HTR-8/SVneo (cell line): ENCODE measurements at regions not wholly inside any gene's neighbourhood (a gene's known extent, or its start where the extent isn't known, plus 50 kb on each side); places are given as distances from the start of the nearest gene placed in this dataset.

ENCODE experiments used
- DNase-seq: peaks from one replicate; pipeline ENCODE4 v3.0.0; 2011; ENCODE audit warnings: low spot score, mixed read lengths; ENCODE audit not compliant: insufficient read length
- FAIRE-seq: peaks from 2 replicates; lab custom pipeline; 2011; peaks lifted over from hg19 to GRCh38; lab: Jason Lieb, UNC

GRCh38 chr2:217304582-217304981, 444.7 kb upstream of the TNP1 start:
- no peak for FAIRE-seq
- no peak for DNase-seq

GRCh38 chr2:217302856-217303255, 443.0 kb upstream of the TNP1 start:
- no peak for DNase-seq
- FAIRE-seq = no peak

GRCh38 chr2:217301142-217301925, 441.5 kb upstream of the TNP1 start:
- FAIRE-seq (peak; percentile 51), DNase-seq (no peak)

DNA sequence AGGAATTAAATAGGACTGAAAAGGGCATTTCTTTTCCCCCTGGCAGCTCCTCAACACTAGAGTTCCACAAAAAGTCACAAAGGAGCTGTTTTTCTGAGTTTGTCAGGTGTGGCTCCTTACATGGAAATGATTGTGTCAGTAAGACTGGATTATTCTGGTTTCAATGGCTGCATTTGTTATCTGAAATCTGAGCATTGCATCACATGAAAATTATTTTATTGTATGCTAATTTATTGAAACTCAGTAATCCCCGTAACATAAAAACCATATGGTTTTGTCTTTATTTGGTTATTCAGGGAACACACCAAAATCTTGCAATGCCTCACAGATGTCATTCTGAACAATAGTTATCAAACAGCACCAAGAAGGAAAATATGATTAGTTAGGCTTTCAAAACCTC, 439.7 kb upstream of the TNP1 start:
- no peak for DNase-seq
- no peak for FAIRE-seq

GRCh38 chr2:217297096-217297495, 437.2 kb upstream of the TNP1 start:
- DNase-seq = no peak
- no peak for FAIRE-seq

- no peak for FAIRE-seq
These were observed 435.0 kb upstream of the TNP1 start for GRCh38 chr2:217294818-217295217.

GRCh38 chr2:217294211-217294610, 434.3 kb upstream of the TNP1 start:
- DNase-seq (no peak), FAIRE-seq (no peak)

More at GRCh38 chr2:217294818-217295217, 435.0 kb upstream of the TNP1 start:
- no peak for DNase-seq

DNA sequence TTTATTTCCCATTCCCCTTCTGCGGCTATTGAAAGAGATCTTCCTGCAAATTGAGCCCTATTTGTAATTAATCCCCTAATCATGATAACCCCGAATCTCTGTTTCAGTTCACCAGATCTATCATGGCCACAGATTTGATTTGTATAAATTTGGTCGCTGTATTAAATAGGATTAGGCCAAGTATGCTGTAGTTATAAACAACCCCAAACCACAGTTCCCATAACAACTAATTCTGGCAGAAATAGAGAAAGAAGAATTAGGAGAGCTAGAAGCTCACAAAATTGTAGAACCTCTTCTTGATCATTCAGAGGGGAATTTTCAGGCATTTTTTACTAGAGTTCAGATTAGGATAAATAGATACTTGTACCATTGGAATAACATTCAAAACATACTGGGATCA, 433.7 kb upstream of the TNP1 start:
- no peak for FAIRE-seq
- DNase-seq = no peak

GRCh38 chr2:217293046-217293445, 433.2 kb upstream of the TNP1 start:
- no peak for FAIRE-seq

GRCh38 chr2:217291259-217291658, 431.4 kb upstream of the TNP1 start:
- DNase-seq (no peak), FAIRE-seq (no peak)

More at GRCh38 chr2:217293046-217293445, 433.2 kb upstream of the TNP1 start:
- no peak for DNase-seq

DNA sequence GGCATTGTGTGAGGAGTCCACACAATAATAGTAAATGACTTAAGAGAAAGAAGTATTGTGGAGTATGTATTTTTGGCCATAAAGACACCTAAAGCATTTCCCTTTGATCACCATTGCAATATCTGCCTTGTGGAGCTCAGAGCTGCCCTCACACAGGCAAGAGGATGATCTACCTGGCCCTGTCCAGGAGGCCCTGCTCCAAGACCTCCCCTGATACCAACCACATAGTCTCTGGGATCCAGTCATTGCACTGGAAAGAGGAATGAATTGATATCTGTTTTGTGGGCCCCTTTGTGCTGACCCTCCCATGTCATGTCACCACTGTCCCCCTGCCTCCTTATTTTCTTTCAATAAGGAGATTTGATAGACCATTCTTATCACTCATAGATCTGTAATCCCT, 430.6 kb upstream of the TNP1 start:
- FAIRE-seq (no peak), DNase-seq (no peak)

GRCh38 chr2:217289907-217290280, 430.0 kb upstream of the TNP1 start:
- FAIRE-seq (peak; percentile 86), DNase-seq (peak; percentile 51)

GRCh38 chr2:217289177-217289906, 429.5 kb upstream of the TNP1 start:
- FAIRE-seq (no peak), DNase-seq (no peak)

- FAIRE-seq (no peak), DNase-seq (no peak)
These were observed 428.7 kb upstream of the TNP1 start for GRCh38 chr2:217288472-217289063.

DNA sequence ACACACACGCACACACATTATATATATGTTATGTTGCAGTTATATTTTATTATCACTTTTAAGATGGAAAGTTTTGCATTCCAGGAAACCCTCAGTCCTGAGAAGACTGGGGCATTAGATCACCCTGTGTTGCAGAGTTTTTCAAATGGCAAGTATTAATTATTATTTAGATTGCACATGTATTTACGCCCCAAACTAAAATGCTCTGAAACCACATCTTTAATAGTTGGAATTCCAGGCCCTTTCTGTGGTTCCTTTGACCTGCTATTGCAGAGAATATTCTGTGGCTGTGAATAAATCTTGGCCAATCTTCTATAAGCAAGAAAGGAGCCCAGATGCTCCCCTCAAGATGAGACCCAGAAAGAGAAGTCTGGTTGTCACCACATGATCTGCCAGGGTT, 427.0 kb upstream of the TNP1 start:
- DNase-seq (peak; percentile 8), FAIRE-seq (no peak)

GRCh38 chr2:217285926-217286325, 426.1 kb upstream of the TNP1 start:
- DNase-seq (no peak), FAIRE-seq (no peak)

- FAIRE-seq = no peak
- no peak for DNase-seq
These were observed 423.6 kb upstream of the TNP1 start for GRCh38 chr2:217283460-217283859.

- DNase-seq (no peak), FAIRE-seq (no peak)
These were observed 422.7 kb upstream of the TNP1 start for GRCh38 chr2:217282531-217282930.

DNA sequence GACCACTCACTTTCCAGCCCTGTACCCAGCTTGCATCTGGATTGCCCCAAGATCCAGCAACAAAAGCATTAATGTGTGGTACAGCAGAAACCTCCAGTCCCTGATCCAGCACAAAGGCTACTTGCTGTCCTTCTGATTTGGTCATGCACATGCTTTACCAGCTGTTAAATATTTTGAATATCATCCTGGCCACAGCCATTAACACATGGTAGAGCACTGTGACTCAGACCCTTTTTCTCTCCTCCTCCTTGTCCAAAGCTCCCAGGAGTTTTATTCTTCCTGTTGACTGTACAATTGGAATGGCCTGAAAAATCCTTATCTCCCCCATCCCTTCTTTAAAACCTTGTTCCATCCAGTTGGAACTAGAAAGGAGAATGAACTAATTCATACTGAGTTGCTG, 419.7 kb upstream of the TNP1 start:
- no peak for FAIRE-seq

DNA sequence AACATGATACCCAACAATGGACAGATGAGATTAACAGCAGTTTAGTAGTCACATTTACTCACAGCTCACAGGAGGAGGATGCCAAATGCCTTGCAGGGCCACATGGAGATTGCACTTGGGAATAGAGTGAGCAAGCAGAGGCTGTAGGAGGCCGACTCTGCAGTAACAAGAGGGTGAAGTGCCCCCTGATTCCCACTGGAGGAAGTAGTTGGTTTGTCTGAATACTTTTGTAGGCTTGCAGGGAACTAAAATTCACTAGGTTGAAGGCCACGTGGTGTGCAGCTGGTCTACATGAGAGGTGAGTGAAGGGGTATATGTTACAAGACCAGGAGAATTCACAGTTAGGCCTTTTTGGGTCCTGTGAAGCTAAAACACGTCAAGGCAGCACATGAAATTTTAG, 419.3 kb upstream of the TNP1 start:
- FAIRE-seq (no peak), DNase-seq (no peak)

More for the DNA sequence above, 419.7 kb upstream of the TNP1 start:
- peak; percentile 44 for DNase-seq
